ENCODE measurements at regions not wholly inside any gene's neighbourhood (a gene's known extent, or its start where the extent isn't known, plus 50 kb on each side); places are given as distances from the start of the nearest gene placed in this dataset.

- TF ChIP-seq TFCP2L1 (CRISPR knock-in tag; IDR thresholded peaks at IDR 0.05) (no peak), POLR2AphosphoS2 (conservative IDR thresholded peaks at IDR 0.05; ENCODE audit: low read length) (no peak)
Observed at GRCh38 chr14:65187421-65188049, 85.2 kb upstream of the MAX start (continued).

- Histone ChIP-seq H3K27ac (no peak overlapping the region), H3K4me3 (no peak overlapping the region), H3K4me1 (no peaks in the 10 kb centered on the region), H3K9me3 (no peaks in the 10 kb centered on the region), H3K4me2 (no peak overlapping the region)
- DNase-seq (ENCODE audit: low read depth in 1 of 2, low spot score in 1 of 2) (no peak), FAIRE-seq (no peak), ATAC-seq (no peak)
- CTCF ChIA-PET, result interaction anchor here (1.6 kb wide), 1 partner anchor 26 kb away, joined by 3 read pairs; no protein-coding TSS in a partner anchor
- POLR2A ChIA-PET, result no interaction called here
- WGBS (ENCODE audit: missing lambda C conversion rate), result 51% methylated on average over 4 of the region's 4 CpGs
- TF ChIP-seq RAD21 (conservative IDR thresholded peaks at IDR 0.05 in 1 of 2, IDR thresholded peaks at IDR 0.05 in 1 of 2), result no peak
- no peak for TF ChIP-seq NPAS2 (CRISPR knock-in tag; IDR thresholded peaks at IDR 0.05; ENCODE audit: borderline replicate concordance)
- no peak for TF ChIP-seq TFCP2L1 (CRISPR knock-in tag; IDR thresholded peaks at IDR 0.05)
- no peak for TF ChIP-seq GATA3 (IDR thresholded peaks at IDR 0.05; ENCODE audit: borderline replicate concordance)
- no peak for TF ChIP-seq POLR2A (IDR thresholded peaks at IDR 0.05; ENCODE audit: low read length)
- no peak for TF ChIP-seq RCOR1 (IDR thresholded peaks at IDR 0.05; ENCODE audit: low read depth, low read length)
- TF ChIP-seq EHMT2 (IDR thresholded peaks at IDR 0.05; ENCODE audit: low read depth), result no peak
- TF ChIP-seq PBX3 (IDR thresholded peaks at IDR 0.05), result no peak
- TF ChIP-seq CHD4 (IDR thresholded peaks at IDR 0.05; ENCODE audit: borderline replicate concordance), result no peak
- no peak for TF ChIP-seq CBX8 (IDR thresholded peaks at IDR 0.05)
- TF ChIP-seq EP300 (IDR thresholded peaks at IDR 0.05), result no peak
- no peak for TF ChIP-seq ZC3H11A (IDR thresholded peaks at IDR 0.05)
- TF ChIP-seq TP53 (CRISPR knock-in tag; IDR thresholded peaks at IDR 0.05), result no peak
- no peak for TF ChIP-seq ESRRA (IDR thresholded peaks at IDR 0.05; ENCODE audit: borderline replicate concordance, low read length)
- no peak for TF ChIP-seq MAFK (IDR thresholded peaks at IDR 0.05; ENCODE audit: partially characterized antibody)
- TF ChIP-seq JUNB (IDR thresholded peaks at IDR 0.05), result no peak
- TF ChIP-seq CHD2 (IDR thresholded peaks at IDR 0.05; ENCODE audit: low read length, partially characterized antibody), result no peak
Observed at GRCh38 chr14:65190312-65190711, 88.0 kb upstream of the MAX start.

GRCh38 chr14:65191716-65192115 is 89.4 kb upstream of the MAX start:
- 55% methylated on average over 5 of the region's 5 CpGs for WGBS (ENCODE audit: missing lambda C conversion rate)
- no peaks in the 10 kb centered on the region for H3K9me3 ChIP-seq
- FAIRE-seq (no peak), ATAC-seq (no peak), DNase-seq (ENCODE audit: low read depth in 1 of 2, low spot score in 1 of 2) (no peak)
- no peak overlapping the region for H3K4me2 ChIP-seq
- H3K27ac ChIP-seq, result no peak overlapping the region
- ChIA-PET POLR2A (no interaction called here), CTCF (interaction anchor here (0.6 to 1.1 kb wide), 3 partner anchors 8 to 781 kb away, joined by 3 to 4 read pairs (median 3); no protein-coding TSS in a partner anchor)
- TF ChIP-seq ZSCAN20 (CRISPR knock-in tag; IDR thresholded peaks at IDR 0.05) (no peak), HMGXB4 (CRISPR knock-in tag; IDR thresholded peaks at IDR 0.05; ENCODE audit: borderline replicate concordance) (no peak), FOSB (CRISPR knock-in tag; IDR thresholded peaks at IDR 0.05) (no peak), HOXA7 (CRISPR knock-in tag; IDR thresholded peaks at IDR 0.05) (no peak), ESRRA (IDR thresholded peaks at IDR 0.05; ENCODE audit: borderline replicate concordance, low read length) (no peak), CBX2 (IDR thresholded peaks at IDR 0.05; ENCODE audit: borderline replicate concordance, low read depth) (no peak), EHMT2 (IDR thresholded peaks at IDR 0.05; ENCODE audit: low read depth) (no peak), CHD2 (IDR thresholded peaks at IDR 0.05; ENCODE audit: low read length, partially characterized antibody) (no peak), NPAS2 (CRISPR knock-in tag; IDR thresholded peaks at IDR 0.05; ENCODE audit: borderline replicate concordance) (no peak), TP53 (CRISPR knock-in tag; IDR thresholded peaks at IDR 0.05) (no peak), NR3C1 (IDR thresholded peaks at IDR 0.05) (no peak), KDM1A (IDR thresholded peaks at IDR 0.05; ENCODE audit: low read depth) (no peak), MYC (IDR thresholded peaks at IDR 0.05; ENCODE audit: borderline replicate concordance, low read length) (no peak)
- H3K4me3 ChIP-seq, result no peak overlapping the region
- no peaks in the 10 kb centered on the region for H3K4me1 ChIP-seq

Measured in A549 (cell line).